Trophoblast cell (in vitro differentiated cells and primary cell): ENCODE measurements at regions not wholly inside any gene's neighbourhood (a gene's known extent, or its start where the extent isn't known, plus 50 kb on each side); places are given as distances from the start of the nearest gene placed in this dataset.
"Not testable (repeated sequence)": the region's sequence is repeated elsewhere in the genome, so short reads cannot be mapped to it uniquely, and the experiment has no call there.

Experiments
- DNase-seq, 2 donors: peaks; one replicate each; pipeline ENCODE4 v3.0.0-alpha.2; 2016
- H2AFZ ChIP-seq: 2 replicates; pipeline ENCODE4 v1.6.1; 2013; ENCODE audit warnings: low read length, moderate library complexity, mild to moderate bottlenecking; ENCODE audit not compliant: insufficient read depth, poor library complexity
- H2AK5ac ChIP-seq: 2 replicates; pipeline ENCODE4 v1.6.1; 2013; ENCODE audit warnings: mild to moderate bottlenecking, low read length
- H2BK120ac ChIP-seq: 2 replicates; pipeline ENCODE4 v1.6.1; 2013; ENCODE audit warnings: low read length, mild to moderate bottlenecking, moderate library complexity; ENCODE audit not compliant: insufficient read depth, poor library complexity
- H2BK12ac ChIP-seq: 2 replicates; pipeline ENCODE4 v1.6.1; 2013; ENCODE audit warnings: mild to moderate bottlenecking, low read length, moderate library complexity
- H2BK5ac ChIP-seq: 2 replicates; pipeline ENCODE4 v1.6.1; 2013; ENCODE audit warnings: low read length, low read depth, moderate library complexity, mild to moderate bottlenecking; ENCODE audit not compliant: poor library complexity
- H3K14ac ChIP-seq: 2 replicates; pipeline ENCODE4 v1.6.1; 2013; ENCODE audit warnings: mild to moderate bottlenecking, low read length
- H3K18ac ChIP-seq: 2 replicates; pipeline ENCODE4 v1.6.1; 2013; ENCODE audit warnings: mild to moderate bottlenecking, low read length
- H3K23ac ChIP-seq: 2 replicates; pipeline ENCODE4 v1.6.1; 2013; ENCODE audit warnings: low read length
- H3K27ac ChIP-seq: 2 replicates; pipeline ENCODE4 v1.5.1; 2013; ENCODE audit warnings: low read depth, mild to moderate bottlenecking, inconsistent platforms, low read length, moderate library complexity
- H3K27me3 ChIP-seq: 2 replicates; pipeline ENCODE4 v1.6.1; 2013; ENCODE audit warnings: inconsistent platforms, mild to moderate bottlenecking, low read length, moderate library complexity; ENCODE audit not compliant: insufficient read depth
- H3K36me3 ChIP-seq, 2 experiments: 1 replicate in 1 of 2; 2 replicates in 1 of 2; pipeline ENCODE4 v1.6.1; 2013; ENCODE audit warnings: low read length in 2 of 2, mild to moderate bottlenecking in 2 of 2, moderate library complexity in 1 of 2; ENCODE audit not compliant: insufficient read depth in 2 of 2, control insufficient read depth in 1 of 2
- H3K4ac ChIP-seq: 2 replicates; pipeline ENCODE4 v1.6.1; 2013; ENCODE audit warnings: low read depth, mild to moderate bottlenecking, low read length, moderate library complexity
- H3K4me1 ChIP-seq, 2 experiments: 1 replicate in 1 of 2; 2 replicates in 1 of 2; pipeline ENCODE4 v1.6.1; 2013; ENCODE audit warnings: low read length in 2 of 2, mild to moderate bottlenecking in 2 of 2, moderate library complexity in 1 of 2; ENCODE audit not compliant: insufficient read depth in 2 of 2, control insufficient read depth in 1 of 2
- H3K4me2 ChIP-seq: 2 replicates; pipeline ENCODE4 v1.6.1; 2013; ENCODE audit warnings: inconsistent platforms, mild to moderate bottlenecking, low read length, moderate library complexity
- H3K4me3 ChIP-seq: 2 replicates; pipeline ENCODE4 v1.5.1; 2013; ENCODE audit warnings: mild to moderate bottlenecking, low read depth, low read length, inconsistent platforms
- H3K79me1 ChIP-seq: one replicate; pipeline ENCODE4 v1.6.1; 2013; ENCODE audit warnings: low read length
- H3K79me2 ChIP-seq: 2 replicates; pipeline ENCODE4 v1.6.1; 2013; ENCODE audit warnings: low read length, mild to moderate bottlenecking; ENCODE audit not compliant: control insufficient read depth, insufficient read depth, poor library complexity
- H3K9ac ChIP-seq: 2 replicates; pipeline ENCODE4 v1.6.1; 2013; ENCODE audit warnings: mild to moderate bottlenecking, low read length
- H3K9me3 ChIP-seq: 2 replicates; pipeline ENCODE4 v1.6.1; 2013; ENCODE audit warnings: low read depth, mild to moderate bottlenecking, control low read depth, inconsistent platforms, low read length; ENCODE audit not compliant: insufficient read depth
- H4K12ac ChIP-seq: 2 replicates; pipeline ENCODE4 v1.6.1; 2013; ENCODE audit warnings: low read depth, mild to moderate bottlenecking, low read length, moderate library complexity
- H4K8ac ChIP-seq: 2 replicates; pipeline ENCODE4 v1.6.1; 2013; ENCODE audit warnings: low read depth, mild to moderate bottlenecking, low read length, moderate library complexity
- H4K91ac ChIP-seq: one replicate; pipeline ENCODE4 v1.6.1; 2013; ENCODE audit warnings: low read depth, mild to moderate bottlenecking, low read length, moderate library complexity
- WGBS: extraction: QIAGEN DNeasy Blood & Tissue Kit; methylation state at CpG from one replicate; pipeline ENCODE4 v1.1.7; 2013; ENCODE audit warnings: missing lambda C conversion rate; ENCODE audit not compliant: insufficient read length, insufficient coverage; ENCODE audit errors: extremely low coverage; 5-methylcytosine and 5-hydroxymethylcytosine counted together

DNA sequence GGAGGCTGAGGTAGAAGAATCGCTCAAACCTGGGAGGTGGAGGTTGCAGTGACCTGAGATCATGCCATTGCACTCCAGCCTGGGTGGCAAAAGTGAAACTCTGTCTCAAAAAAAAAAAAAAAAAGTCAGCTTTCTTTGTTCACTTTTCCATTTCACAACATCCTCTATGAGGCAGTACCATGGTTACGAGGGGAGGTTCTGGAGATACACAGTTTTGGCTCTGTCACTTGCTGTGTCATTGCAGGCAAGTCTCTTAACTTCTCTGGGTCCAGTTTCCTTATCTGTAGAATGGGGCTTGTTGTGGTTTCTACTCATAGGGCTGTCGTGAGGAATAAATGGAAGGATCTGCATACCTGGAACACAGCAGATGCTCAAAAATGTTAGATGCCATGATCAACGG is 75.6 kb upstream of the SLC24A4 start:
- Histone ChIP-seq H2AFZ (no peak overlapping the region), H3K36me3 (no peaks in the 10 kb centered on the region), H3K27ac (no peak overlapping the region), H3K18ac (no peak overlapping the region), H3K4me3 (no peak overlapping the region), H4K12ac (no peak overlapping the region), H4K91ac (no peak overlapping the region), H3K4me2 (no peak overlapping the region), H3K79me1 (no peaks in the 10 kb centered on the region), H3K4ac (no peak overlapping the region), H2BK5ac (no peak overlapping the region), H4K8ac (no peak overlapping the region), H3K23ac (no peak overlapping the region), H2AK5ac (no peak overlapping the region), H2BK120ac (no peak overlapping the region), H3K9me3 (peaks cover 10% of the 10 kb centered on the region), H3K9ac (no peak overlapping the region), H2BK12ac (no peak overlapping the region), H3K4me1 (no peaks in the 10 kb centered on the region), H3K14ac (no peak overlapping the region), H3K79me2 (no peaks in the 10 kb centered on the region), H3K27me3 (no peaks in the 10 kb centered on the region)
- no peak for DNase-seq
- WGBS = no CpG with 5 or more reads among the region's 4 CpGs

DNA sequence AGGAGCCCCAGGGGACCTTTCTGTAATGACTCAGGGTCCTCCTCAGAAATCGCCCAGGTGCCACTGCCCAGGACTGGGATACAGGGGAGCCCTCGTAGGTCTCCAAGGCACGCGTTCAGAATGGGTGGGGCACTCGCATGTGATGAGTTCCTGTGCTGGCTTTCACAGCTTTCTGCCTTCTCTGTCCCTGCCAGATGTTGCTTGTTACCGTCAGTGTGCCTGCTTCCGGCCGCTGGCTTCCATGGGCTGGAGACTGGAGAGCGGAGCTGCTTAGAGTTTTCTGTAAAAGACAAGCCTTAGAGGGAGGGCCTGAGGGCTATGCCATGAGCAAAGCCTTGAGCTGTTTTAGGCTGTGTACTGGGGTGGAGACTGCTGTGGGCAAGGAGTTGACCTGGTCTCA is 75.0 kb upstream of the SLC24A4 start:
- Histone ChIP-seq H3K18ac (no peak overlapping the region), H4K8ac (no peak overlapping the region), H2AFZ (no peak overlapping the region), H2BK5ac (no peak overlapping the region), H4K12ac (no peak overlapping the region), H3K4me2 (no peak overlapping the region), H3K4ac (no peak overlapping the region), H2AK5ac (no peak overlapping the region), H2BK120ac (no peak overlapping the region), H4K91ac (no peak overlapping the region), H3K9me3 (peaks cover 8% of the 10 kb centered on the region), H3K4me1 (no peaks in the 10 kb centered on the region), H3K36me3 (no peaks in the 10 kb centered on the region), H3K14ac (no peak overlapping the region), H3K79me1 (no peaks in the 10 kb centered on the region), H3K4me3 (no peak overlapping the region), H2BK12ac (no peak overlapping the region), H3K27ac (no peak overlapping the region), H3K79me2 (no peaks in the 10 kb centered on the region), H3K9ac (no peak overlapping the region), H3K27me3 (peaks cover 2% of the 10 kb centered on the region), H3K23ac (no peak overlapping the region)
- WGBS = no CpG with 5 or more reads among the region's 9 CpGs
- DNase-seq = no peak

DNA sequence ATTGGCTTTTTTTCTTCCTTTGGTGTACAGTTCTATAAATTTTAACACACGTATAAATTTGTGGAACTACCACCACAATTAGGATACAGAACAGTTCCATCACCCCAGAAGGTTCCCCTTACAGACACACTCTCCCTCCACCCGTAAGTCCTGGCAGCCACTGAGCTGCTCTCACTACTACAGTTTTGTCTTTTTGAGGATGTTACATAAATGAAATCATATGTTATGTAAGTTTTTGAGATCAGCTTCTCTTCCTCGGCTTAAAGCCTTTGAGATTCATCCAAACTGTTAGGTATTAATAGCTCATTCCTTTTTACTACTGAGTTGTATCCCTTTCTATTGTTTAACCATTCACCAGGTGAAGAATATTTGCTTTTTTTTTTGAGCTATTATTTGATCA is 74.3 kb upstream of the SLC24A4 start:
- H3K18ac ChIP-seq = no peak overlapping the region
- H3K4me1 ChIP-seq = no peaks in the 10 kb centered on the region
- H3K14ac ChIP-seq = no peak overlapping the region
- H3K79me2 ChIP-seq = no peaks in the 10 kb centered on the region
- H2AK5ac ChIP-seq = no peak overlapping the region
- H2BK5ac ChIP-seq = no peak overlapping the region
- H2AFZ ChIP-seq = no peak overlapping the region
- no CpG with 5 or more reads among the region's 3 CpGs for whole genome bisulfite sequencing
- no peak overlapping the region for H3K27ac ChIP-seq
- H3K9me3 ChIP-seq = peaks cover 7% of the 10 kb centered on the region
- DNase-seq = no peak
- H3K23ac ChIP-seq = no peak overlapping the region
- no peaks in the 10 kb centered on the region for H3K36me3 ChIP-seq
- no peak overlapping the region for H2BK12ac ChIP-seq
- H3K9ac ChIP-seq = no peak overlapping the region
- H3K27me3 ChIP-seq = peaks cover 7% of the 10 kb centered on the region
- H4K12ac ChIP-seq = no peak overlapping the region
- H3K4me2 ChIP-seq = no peak overlapping the region
- H3K79me1 ChIP-seq = no peaks in the 10 kb centered on the region
- no peak overlapping the region for H4K8ac ChIP-seq
- no peak overlapping the region for H4K91ac ChIP-seq
- H3K4me3 ChIP-seq = no peak overlapping the region
- H2BK120ac ChIP-seq = no peak overlapping the region
- H3K4ac ChIP-seq = no peak overlapping the region

DNA sequence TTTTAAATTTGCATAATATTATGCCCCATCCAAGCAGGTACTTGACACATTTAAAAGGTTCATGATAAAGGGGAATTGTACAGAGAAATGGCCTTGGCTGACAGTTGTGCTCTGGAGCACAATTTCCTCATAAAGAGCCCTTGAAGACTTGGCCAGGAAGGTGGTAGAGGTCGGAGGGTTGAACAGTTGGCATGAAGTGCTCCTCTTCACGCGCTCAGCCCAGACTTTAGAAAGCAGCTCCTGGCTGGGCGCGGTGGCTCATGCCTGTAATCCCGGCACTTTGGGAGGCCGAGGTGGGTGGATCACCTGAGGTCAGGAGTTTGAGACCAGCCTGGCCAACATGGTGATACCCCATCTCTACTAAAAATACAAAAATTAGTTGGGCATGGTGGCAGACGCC is 72.6 kb upstream of the SLC24A4 start:
- H3K79me2 ChIP-seq, H3K79me1 ChIP-seq, H2BK12ac ChIP-seq, H3K14ac ChIP-seq, H4K12ac ChIP-seq, H2AK5ac ChIP-seq, H3K4me2 ChIP-seq, H3K36me3 ChIP-seq, H3K23ac ChIP-seq, H3K18ac ChIP-seq, H2BK120ac ChIP-seq, H4K91ac ChIP-seq, H3K9me3 ChIP-seq, H2BK5ac ChIP-seq, H3K4me1 ChIP-seq, DNase-seq, H3K9ac ChIP-seq, H3K27ac ChIP-seq, H3K4ac ChIP-seq, H4K8ac ChIP-seq, H2AFZ ChIP-seq, H3K4me3 ChIP-seq: not testable (repeated sequence)
- no CpG with 5 or more reads among the region's 8 CpGs for WGBS
- H3K27me3 ChIP-seq = peaks cover 17% of the 10 kb centered on the region
